ENCODE measurements at regions not wholly inside any gene's neighbourhood (a gene's known extent, or its start where the extent isn't known, plus 50 kb on each side); places are given as distances from the start of the nearest gene placed in this dataset.

DNA sequence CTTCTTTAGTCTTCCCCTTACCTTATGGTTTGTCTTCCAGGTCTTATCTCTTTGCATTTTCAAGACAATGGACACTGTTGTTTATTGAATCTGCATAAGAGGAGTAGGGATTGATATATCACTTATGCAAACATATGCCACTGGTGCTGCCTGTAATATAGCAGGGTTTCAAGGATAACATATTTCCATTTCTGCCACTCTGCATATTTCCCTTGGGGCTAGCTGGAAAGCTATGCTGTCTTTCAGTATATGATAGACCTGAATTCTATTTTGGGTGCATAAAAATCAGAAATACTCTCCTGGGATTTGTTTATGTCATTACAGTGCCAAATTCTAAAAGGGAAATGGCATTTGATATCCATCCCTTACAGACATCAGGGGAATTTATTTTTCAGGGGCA lies 400.2 kb downstream of the TLR4 start:
- no peak for TF ChIP-seq POLR2A (IDR thresholded peaks at IDR 0.05)
- no peak for TF ChIP-seq CTCF (IDR thresholded peaks at IDR 0.05)
